ENCODE measurements at regions not wholly inside any gene's neighbourhood (a gene's known extent, or its start where the extent isn't known, plus 50 kb on each side); places are given as distances from the start of the nearest gene placed in this dataset.
A peak's percentile ranks its signal among the peaks of the same experiment; 100 is the strongest.

DNA sequence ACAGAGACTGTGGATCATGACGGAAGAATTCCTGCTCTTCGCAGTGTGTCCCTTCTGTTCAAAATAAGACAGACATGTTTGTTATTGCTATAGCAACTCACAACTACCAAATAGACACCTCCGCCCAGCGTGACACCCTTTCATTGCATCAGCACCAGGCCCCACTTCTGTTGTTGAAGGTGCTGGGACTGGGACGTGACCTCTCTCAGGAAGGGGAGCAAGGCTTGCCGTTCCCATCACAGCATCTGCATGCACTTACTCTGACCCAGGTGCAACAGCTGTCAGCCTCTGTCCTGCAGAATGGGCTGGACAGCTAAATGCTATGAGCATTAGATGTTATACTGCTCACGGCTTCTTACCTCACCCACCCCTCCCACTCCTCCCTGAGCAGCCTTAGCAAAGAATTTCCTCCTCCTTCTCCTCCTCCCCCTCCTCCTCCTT, 94.1 kb downstream of the DACT2 start:
- ATAC-seq (peak; percentile 32 to 78 (median 70)), DNase-seq (peak in 2 of 5 donors; percentile 45 to 65)
- Histone ChIP-seq H3K27ac (peak overlapping the region in 3 of 12 donors; percentile 14 to 69 (median 43)), H3K9me3 (no peaks in the 10 kb centered on the region), H3K4me1 (peaks cover 0 to 17% (median 0%) of the 10 kb centered on the region in 12 donors), H3K36me3 (no peaks in the 10 kb centered on the region), H3K4me3 (no peak overlapping the region), H3K27me3 (peaks cover 0 to 18% (median 0%) of the 10 kb centered on the region in 9 donors)
- intact Hi-C loops (cut with DNase I), result no loop called here
- TF ChIP-seq POLR2A (IDR thresholded peaks at IDR 0.05) (no peak), CTCF (IDR thresholded peaks at IDR 0.05) (no peak)
- 35 to 46% (median 41%) methylated on average over 6 to 7 of the region's 7 CpGs for whole genome bisulfite sequencing, 4 donors

GRCh38 chr6:168223755-168224154, 95.8 kb downstream of the DACT2 start:
- TF ChIP-seq CTCF (IDR thresholded peaks at IDR 0.05) (no peak), POLR2A (IDR thresholded peaks at IDR 0.05) (no peak)
- DNase-seq, result no peak
- WGBS, 4 donors, result 49 to 70% (median 53%) methylated on average over 1 of the region's 1 CpG
- Histone ChIP-seq H3K36me3 (no peaks in the 10 kb centered on the region), H3K4me1 (peaks cover 0 to 24% (median 1%) of the 10 kb centered on the region in 12 donors), H3K27me3 (peaks cover 0 to 18% (median 0%) of the 10 kb centered on the region in 9 donors), H3K9me3 (no peaks in the 10 kb centered on the region), H3K4me3 (no peak overlapping the region), H3K27ac (no peak overlapping the region)
- no peak for ATAC-seq
- intact Hi-C loops (cut with DNase I), result no loop called here

- Histone ChIP-seq H3K4me3 (no peak overlapping the region), H3K27ac (peak overlapping the region in 1 of 12 donors; percentile 10), H3K4me1 (peaks cover 0 to 30% (median 4%) of the 10 kb centered on the region in 12 donors), H3K27me3 (peaks cover 0 to 20% (median 0%) of the 10 kb centered on the region in 9 donors), H3K36me3 (no peaks in the 10 kb centered on the region), H3K9me3 (no peaks in the 10 kb centered on the region)
- WGBS, 4 donors, result 88 to 100% (median 93%) methylated on average over 2 of the region's 2 CpGs
- ATAC-seq, result no peak
- intact Hi-C loops (cut with DNase I), result no loop called here
- DNase-seq, result no peak
- TF ChIP-seq POLR2A (IDR thresholded peaks at IDR 0.05) (no peak), CTCF (IDR thresholded peaks at IDR 0.05) (no peak)
These were observed 96.4 kb downstream of the DACT2 start for GRCh38 chr6:168223150-168223549.

- no peak for TF ChIP-seq CTCF (IDR thresholded peaks at IDR 0.05)
- TF ChIP-seq POLR2A (IDR thresholded peaks at IDR 0.05), result no peak
- DNase-seq (no peak), ATAC-seq (no peak)
- intact Hi-C loops (cut with DNase I), result no loop called here
- Histone ChIP-seq H3K27me3 (peaks cover 0 to 27% (median 0%) of the 10 kb centered on the region in 9 donors), H3K9me3 (no peaks in the 10 kb centered on the region), H3K4me1 (peaks cover 0 to 33% (median 4%) of the 10 kb centered on the region in 12 donors), H3K4me3 (no peak overlapping the region), H3K27ac (peak overlapping the region in 2 of 12 donors; percentile 24 to 36), H3K36me3 (no peaks in the 10 kb centered on the region)
- WGBS, 4 donors, result 70 to 76% (median 72%) methylated on average over 17 of the region's 17 CpGs
These were observed 97.2 kb downstream of the DACT2 start for GRCh38 chr6:168222115-168223043.

Measured in heart left ventricle (tissue), 16 donors.